ENCODE measurements at regions not wholly inside any gene's neighbourhood (a gene's known extent, or its start where the extent isn't known, plus 50 kb on each side); places are given as distances from the start of the nearest gene placed in this dataset.

DNA sequence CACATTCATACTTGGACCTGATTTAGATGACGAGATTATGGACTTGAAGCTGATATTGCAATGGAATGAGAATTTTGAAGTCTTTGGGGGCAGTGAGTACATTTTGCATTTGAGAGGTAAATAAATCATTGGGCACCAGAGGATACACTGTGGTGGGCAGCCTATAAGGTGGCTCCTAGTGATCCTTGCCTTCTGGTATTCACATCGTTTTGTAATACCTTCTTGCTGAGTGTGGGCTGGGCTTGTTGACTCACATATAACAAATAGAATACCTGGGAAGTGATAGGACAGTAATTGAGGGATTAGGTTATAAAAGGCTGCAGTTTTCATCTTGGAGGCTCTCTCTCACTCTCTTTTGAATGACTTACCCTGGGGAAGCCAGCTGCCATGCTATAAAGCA lies 605.5 kb upstream of the KCNMB2 start:
- TF ChIP-seq, protein P1, sequence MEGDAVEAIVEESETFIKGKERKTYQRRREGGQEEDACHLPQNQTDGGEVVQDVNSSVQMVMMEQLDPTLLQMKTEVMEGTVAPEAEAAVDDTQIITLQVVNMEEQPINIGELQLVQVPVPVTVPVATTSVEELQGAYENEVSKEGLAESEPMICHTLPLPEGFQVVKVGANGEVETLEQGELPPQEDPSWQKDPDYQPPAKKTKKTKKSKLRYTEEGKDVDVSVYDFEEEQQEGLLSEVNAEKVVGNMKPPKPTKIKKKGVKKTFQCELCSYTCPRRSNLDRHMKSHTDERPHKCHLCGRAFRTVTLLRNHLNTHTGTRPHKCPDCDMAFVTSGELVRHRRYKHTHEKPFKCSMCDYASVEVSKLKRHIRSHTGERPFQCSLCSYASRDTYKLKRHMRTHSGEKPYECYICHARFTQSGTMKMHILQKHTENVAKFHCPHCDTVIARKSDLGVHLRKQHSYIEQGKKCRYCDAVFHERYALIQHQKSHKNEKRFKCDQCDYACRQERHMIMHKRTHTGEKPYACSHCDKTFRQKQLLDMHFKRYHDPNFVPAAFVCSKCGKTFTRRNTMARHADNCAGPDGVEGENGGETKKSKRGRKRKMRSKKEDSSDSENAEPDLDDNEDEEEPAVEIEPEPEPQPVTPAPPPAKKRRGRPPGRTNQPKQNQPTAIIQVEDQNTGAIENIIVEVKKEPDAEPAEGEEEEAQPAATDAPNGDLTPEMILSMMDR (IDR thresholded peaks at IDR 0.05): no peak
- intact Hi-C loops (cut with DNase I; ENCODE audit: low total_unique reads): no loop called here
- DNase-seq: no peak
- Histone ChIP-seq H3K36me3 (no peaks in the 10 kb centered on the region), H3K4me1 (peaks cover 0 to 38% (median 20%) of the 10 kb centered on the region in 4 donors), H3K9me3 (no peaks in the 10 kb centered on the region), H3K4me3 (no peak overlapping the region), H3K27ac (peak overlapping the region in 1 of 2 donors; percentile 24), H3K27me3 (no peaks in the 10 kb centered on the region)

DNA sequence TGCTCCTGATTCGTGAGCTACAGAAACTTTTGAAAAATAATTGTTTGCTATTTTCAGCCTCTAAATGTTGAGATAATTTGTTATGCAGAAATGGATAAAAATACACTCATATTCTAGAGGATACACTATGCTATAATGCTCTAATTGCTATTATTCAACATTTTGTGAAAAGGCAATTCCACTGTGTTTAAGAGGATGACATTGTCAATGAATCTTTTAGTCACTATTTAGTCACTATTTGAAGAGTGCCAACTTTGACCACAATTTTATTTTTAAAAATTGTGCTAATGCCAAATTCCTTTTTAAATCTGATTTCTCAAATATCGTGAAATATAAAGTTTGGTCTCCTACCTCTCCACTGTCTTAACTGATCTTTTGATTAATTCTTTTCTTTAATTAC lies 604.9 kb upstream of the KCNMB2 start:
- peaks cover 0 to 38% (median 20%) of the 10 kb centered on the region in 4 donors for H3K4me1 ChIP-seq
- intact Hi-C loops (cut with DNase I; ENCODE audit: low total_unique reads): no loop called here
- H3K36me3 ChIP-seq: no peaks in the 10 kb centered on the region
- no peaks in the 10 kb centered on the region for H3K9me3 ChIP-seq
- no peaks in the 10 kb centered on the region for H3K27me3 ChIP-seq
- H3K27ac ChIP-seq: peak overlapping the region in 1 of 2 donors; percentile 24
- no peak for DNase-seq
- TF ChIP-seq, protein P1 (IDR thresholded peaks at IDR 0.05): no peak
- no peak overlapping the region for H3K4me3 ChIP-seq

DNA sequence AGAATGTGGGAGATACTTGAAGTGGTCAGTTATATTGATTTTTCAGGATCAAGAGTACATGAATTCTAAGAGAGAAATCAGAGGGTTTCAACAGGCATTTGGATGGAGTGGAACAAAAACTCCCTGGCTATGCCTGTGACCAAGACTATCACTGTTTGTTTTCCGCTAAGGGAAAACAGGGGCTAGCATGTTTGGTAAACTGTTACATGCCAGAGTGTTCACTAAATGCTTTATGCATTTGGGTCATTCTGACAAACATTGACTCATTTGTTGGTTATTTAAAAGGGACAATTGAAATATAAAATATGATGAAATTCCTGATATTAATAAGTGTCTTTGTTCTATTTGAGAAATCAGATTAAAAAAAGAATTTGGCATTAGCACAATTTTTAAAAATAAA lies 603.9 kb upstream of the KCNMB2 start:
- TF ChIP-seq, protein P1 (IDR thresholded peaks at IDR 0.05): no peak
- Histone ChIP-seq H3K27ac (peak overlapping the region in 1 of 2 donors; percentile 37), H3K36me3 (no peaks in the 10 kb centered on the region), H3K27me3 (no peaks in the 10 kb centered on the region), H3K4me3 (no peak overlapping the region), H3K9me3 (no peaks in the 10 kb centered on the region), H3K4me1 (peaks cover 0 to 38% (median 20%) of the 10 kb centered on the region in 4 donors)
- DNase-seq: no peak
- intact Hi-C loops (cut with DNase I; ENCODE audit: low total_unique reads): no loop called here

DNA sequence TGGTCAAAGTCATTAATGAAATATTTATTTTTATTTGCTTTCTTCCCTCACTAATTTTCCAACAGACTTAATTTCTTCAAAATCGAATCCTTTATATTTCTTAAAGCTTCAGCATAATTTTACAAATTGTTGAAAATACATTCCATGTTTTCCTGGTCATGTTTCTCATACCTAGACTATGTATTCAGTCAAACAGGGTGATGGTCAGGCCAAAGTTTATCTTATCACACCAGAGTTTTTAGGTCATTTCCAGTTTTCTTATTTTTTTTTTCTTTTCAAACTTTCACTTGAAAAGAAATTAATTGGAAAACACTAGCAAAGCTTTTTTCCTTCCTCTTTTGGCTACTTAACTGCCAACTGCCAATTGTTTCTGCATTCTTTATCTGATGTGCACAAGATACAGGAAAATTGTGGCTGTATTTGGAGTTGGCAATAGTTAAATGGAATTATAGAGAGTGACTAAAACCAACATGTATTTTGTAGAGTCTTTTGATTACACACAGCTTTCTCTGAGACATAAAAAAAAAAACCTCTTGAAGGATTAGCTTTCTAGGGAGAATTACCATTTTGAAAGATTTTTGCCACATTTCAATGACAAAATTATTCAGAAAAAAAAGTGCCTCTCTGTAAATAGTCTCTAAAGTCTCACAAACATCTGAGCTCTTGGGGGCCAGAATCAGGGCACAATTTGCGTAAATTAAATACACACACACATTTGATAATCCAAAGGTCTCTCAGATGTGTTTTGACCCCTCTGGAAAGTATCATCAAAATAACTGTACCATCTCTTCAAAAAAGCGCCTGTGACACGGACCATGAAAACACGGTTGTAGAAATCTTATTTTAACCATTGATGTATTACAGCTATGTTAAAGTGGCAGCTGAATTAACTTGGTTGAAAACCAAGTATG lies 603.2 kb upstream of the KCNMB2 start:
- Histone ChIP-seq H3K4me1 (peaks cover 0 to 38% (median 20%) of the 10 kb centered on the region in 4 donors), H3K27me3 (no peaks in the 10 kb centered on the region), H3K27ac (no peak overlapping the region), H3K36me3 (no peaks in the 10 kb centered on the region), H3K9me3 (no peaks in the 10 kb centered on the region), H3K4me3 (no peak overlapping the region)
- DNase-seq: no peak
- TF ChIP-seq, protein P1 (IDR thresholded peaks at IDR 0.05): no peak
- intact Hi-C loops (cut with DNase I; ENCODE audit: low total_unique reads): no loop called here

DNA sequence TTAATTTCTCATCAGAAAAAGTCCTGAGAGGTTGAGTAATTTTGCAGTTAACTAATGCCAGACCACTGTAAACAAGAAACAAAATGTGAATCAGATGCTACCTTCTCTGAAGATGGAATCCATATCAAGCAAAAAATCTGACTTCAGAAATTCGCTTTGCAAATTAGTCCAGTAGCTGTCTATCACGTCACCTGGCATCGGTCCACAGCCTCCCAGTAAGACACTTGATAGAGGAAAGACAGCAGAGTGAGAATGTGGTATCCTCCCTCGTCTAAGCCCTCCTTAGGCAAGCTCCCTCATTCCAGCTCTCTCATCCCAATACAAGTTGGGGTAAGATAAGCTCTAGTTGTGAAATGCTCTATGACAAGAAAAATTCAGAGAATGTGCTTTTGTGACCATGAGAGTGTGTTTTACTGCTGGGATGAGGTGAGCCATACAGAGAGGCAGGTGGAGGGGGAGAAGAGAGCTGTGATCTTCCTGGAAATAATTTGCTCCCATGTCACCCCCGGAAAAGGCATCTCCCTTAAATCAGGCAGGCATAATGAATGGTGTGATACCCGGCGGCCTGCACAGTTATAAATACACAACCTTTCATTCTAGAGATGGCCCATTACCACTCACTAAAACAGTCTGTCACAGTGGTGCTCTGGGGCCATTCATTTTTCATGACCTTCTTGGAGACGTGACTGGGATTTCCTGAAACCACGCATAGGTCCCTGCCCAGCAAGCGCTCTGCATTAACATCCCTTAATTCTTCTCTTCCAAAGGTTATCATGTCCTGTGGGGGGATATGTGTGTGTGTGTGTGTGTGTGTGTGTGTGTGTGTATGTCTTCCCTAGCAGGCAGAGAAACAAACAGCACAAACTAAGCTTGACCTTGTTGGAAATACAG lies 602.0 kb upstream of the KCNMB2 start:
- Histone ChIP-seq H3K27ac (no peak overlapping the region), H3K9me3 (no peaks in the 10 kb centered on the region), H3K36me3 (no peaks in the 10 kb centered on the region), H3K4me3 (no peak overlapping the region), H3K4me1 (peaks cover 0 to 30% (median 20%) of the 10 kb centered on the region in 4 donors), H3K27me3 (no peaks in the 10 kb centered on the region)
- TF ChIP-seq, protein P1 (IDR thresholded peaks at IDR 0.05): no peak
- intact Hi-C loops (cut with DNase I; ENCODE audit: low total_unique reads): no loop called here
- DNase-seq: no peak
